GM23338 (cell line): ENCODE measurements at regions not wholly inside any gene's neighbourhood (a gene's known extent, or its start where the extent isn't known, plus 50 kb on each side); places are given as distances from the start of the nearest gene placed in this dataset.

Source experiments
- ATAC-seq: fragments of 200-7000 bp; cut with Tn5 transposase; 3 replicates; pipeline ENCODE4 v1.9.1; 2020
- DNase-seq: peaks from one replicate; pipeline ENCODE4 v3.0.0-alpha.2; 2015; ENCODE audit warnings: low spot score
- H2AFZ ChIP-seq: fragments of 200-600 bp; sonication (generic); 2 replicates; pipeline ENCODE4 v1.8.0; 2016; ENCODE audit warnings: antibody characterized with exemption, mild to moderate bottlenecking, moderate library complexity
- H3F3A ChIP-seq: fragments of 200-600 bp; sonication (generic); replicated peaks from 2 replicates; pipeline ENCODE4 v1.8.0; 2017; ENCODE audit warnings: antibody characterized with exemption, mixed run types, low read depth
- H3K27ac ChIP-seq: fragments of 200-600 bp; sonication (generic); 2 replicates; pipeline ENCODE4 v1.6.1; 2016; ENCODE audit warnings: low read depth
- H3K27me3 ChIP-seq: fragments of 200-600 bp; sonication (generic); 2 replicates; pipeline ENCODE4 v1.8.0; 2016; ENCODE audit warnings: mild to moderate bottlenecking, mixed run types, moderate library complexity; ENCODE audit not compliant: insufficient read depth
- H3K36me3 ChIP-seq: fragments of 200-600 bp; sonication (generic); 2 replicates; pipeline ENCODE4 v1.8.0; 2016; ENCODE audit warnings: mild to moderate bottlenecking; ENCODE audit not compliant: insufficient read depth
- H3K4me1 ChIP-seq: fragments of 200-600 bp; sonication (generic); 2 replicates; pipeline ENCODE4 v1.8.0; 2016; ENCODE audit warnings: mild to moderate bottlenecking, moderate library complexity; ENCODE audit not compliant: insufficient read depth
- H3K4me2 ChIP-seq: fragments of 200-600 bp; sonication (generic); 2 replicates; pipeline ENCODE4 v1.7.1; 2017; ENCODE audit warnings: mixed run types
- H3K4me3 ChIP-seq: fragments of 200-600 bp; sonication (generic); 2 replicates; pipeline ENCODE4 v1.6.1; 2016; ENCODE audit warnings: mixed run types
- H3K79me2 ChIP-seq: fragments of 200-600 bp; sonication (generic); replicated peaks from 2 replicates; pipeline ENCODE4 v1.8.0; 2017; ENCODE audit warnings: mild to moderate bottlenecking; ENCODE audit not compliant: insufficient read depth
- H3K9me2 ChIP-seq: fragments of 200-600 bp; sonication (generic); 2 replicates; pipeline ENCODE4 v1.8.0; 2017; ENCODE audit not compliant: insufficient read depth
- H4K20me1 ChIP-seq: fragments of 200-600 bp; sonication (generic); replicated peaks from 2 replicates; pipeline ENCODE4 v1.8.0; 2017; ENCODE audit warnings: mild to moderate bottlenecking; ENCODE audit not compliant: insufficient read depth
- H3K27ac Mint-ChIP-seq: 2 replicates; pipeline ENCODE4 v1.8.0; 2020; ENCODE audit warnings: inconsistent platforms, mild to moderate bottlenecking, moderate library complexity, mixed read lengths
- H3K27me3 Mint-ChIP-seq: 3 replicates; pipeline ENCODE4 v1.8.0; 2022; ENCODE audit warnings: low read depth, mild to moderate bottlenecking, moderate library complexity, mixed read lengths, inconsistent platforms; ENCODE audit not compliant: insufficient read depth, poor library complexity
- H3K36me3 Mint-ChIP-seq: 3 replicates; pipeline ENCODE4 v1.8.0; 2021; ENCODE audit warnings: low read depth, mild to moderate bottlenecking, inconsistent platforms, moderate library complexity, mixed read lengths
- H3K4me1 Mint-ChIP-seq: 3 replicates; pipeline ENCODE4 v1.8.0; 2020; ENCODE audit warnings: mild to moderate bottlenecking, inconsistent platforms, mixed read lengths
- H3K4me3 Mint-ChIP-seq: 3 replicates; pipeline ENCODE4 v1.8.0; 2021; ENCODE audit warnings: moderate library complexity, mild to moderate bottlenecking, inconsistent platforms, mixed read lengths
- H3K9me3 Mint-ChIP-seq: 3 replicates; pipeline ENCODE4 v1.8.0; 2020; ENCODE audit warnings: moderate library complexity, mild to moderate bottlenecking, inconsistent platforms, mixed read lengths
- CREB1 ChIP-seq: fragments of 250-450 bp; sonication (Bioruptor Pico); IDR thresholded peaks from 2 replicates; pipeline ENCODE4 v1.5.0; 2020; ENCODE audit warnings: low read depth, mild to moderate bottlenecking, moderate library complexity
- EZH2 ChIP-seq: fragments of 200-600 bp; sonication (generic); IDR thresholded peaks from one replicate; pipeline ENCODE4 v1.8.0; 2017; ENCODE audit warnings: antibody characterized with exemption, mild to moderate bottlenecking, low read depth; ENCODE audit not compliant: unreplicated experiment
- NANOG ChIP-seq: IDR thresholded peaks from 2 replicates; pipeline ENCODE4 v1.6.1; 2016; ENCODE audit warnings: antibody characterized with exemption, borderline replicate concordance
- POLR2AphosphoS5 ChIP-seq: IDR thresholded peaks from 2 replicates; pipeline ENCODE4 v1.6.1; 2016; ENCODE audit warnings: antibody characterized with exemption, low read depth
- ZNF114 ChIP-seq: fragments of 250-450 bp; sonication (Bioruptor Pico); IDR thresholded peaks from 2 replicates; pipeline ENCODE4 v1.5.0; 2020; ENCODE audit warnings: mild to moderate bottlenecking, moderate library complexity
- TF ChIP-seq, protein P1 (sequence below), 2 experiments: fragments of 200-600 bp in 1 of 2; sonication (generic) in 1 of 2; conservative IDR thresholded peaks; 2 replicates each; pipeline versions ENCODE4 v1.5.1 to v1.6.1; 2016 to 2017; ENCODE audit warnings: antibody characterized with exemption in 2 of 2, low read depth in 2 of 2, mild to moderate bottlenecking in 2 of 2, moderate library complexity in 1 of 2
- TF ChIP-seq, protein P2 (sequence below): fragments of 250-450 bp; sonication (Bioruptor Pico); IDR thresholded peaks from 2 replicates; pipeline ENCODE4 v1.5.0; 2020; ENCODE audit warnings: mild to moderate bottlenecking, moderate library complexity

DNA sequence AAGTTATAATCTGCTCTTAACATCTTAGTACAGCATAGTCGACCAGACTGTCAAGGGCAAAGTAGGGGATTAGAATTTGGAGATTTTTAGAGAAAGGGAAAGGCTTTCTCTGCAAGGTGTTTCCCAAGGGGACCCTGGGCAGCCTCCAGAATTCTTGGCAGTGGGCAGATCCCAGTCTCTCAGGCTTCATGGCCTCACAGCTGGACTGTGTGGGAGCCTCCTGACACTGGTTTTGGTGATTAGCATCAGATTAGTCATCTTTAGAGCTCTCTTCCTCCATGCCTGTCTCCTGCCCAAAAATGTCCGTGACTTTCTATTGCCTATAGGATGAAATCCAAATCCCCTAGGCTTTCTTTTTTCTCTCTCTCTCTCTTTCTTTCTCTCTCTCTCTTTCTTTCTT, 370.7 kb downstream of the ZSWIM6 start:
- Histone ChIP-seq H3K79me2 (no peaks in the 10 kb centered on the region), H3K36me3 (no peaks in the 10 kb centered on the region), H4K20me1 (no peaks in the 10 kb centered on the region), H3F3A (no peaks in the 10 kb centered on the region), H3K27me3 (no peaks in the 10 kb centered on the region), H3K9me2 (no peaks in the 10 kb centered on the region), H3K4me2 (no peak overlapping the region), H3K27ac (no peak overlapping the region), H3K4me1 (no peaks in the 10 kb centered on the region), H3K4me3 (no peak overlapping the region), H2AFZ (peak overlapping the region; percentile 16; the same call in 1 of the 2 replicates)
- no peaks in the 10 kb centered on the region for H3K9me3 Mint-ChIP-seq
- peaks cover 8% of the 10 kb centered on the region; the same call in 1 of the 3 replicates for H3K4me1 Mint-ChIP-seq
- H3K4me3 Mint-ChIP-seq, result no peak overlapping the region
- no peak overlapping the region for H3K27ac Mint-ChIP-seq
- no peak for ATAC-seq
- DNase-seq, result no peak
- TF ChIP-seq ZNF114 (CRISPR knock-in tag) (no peak), CREB1 (no peak), EZH2 (no peak), POLR2AphosphoS5 (no peak)
- TF ChIP-seq, protein P1, sequence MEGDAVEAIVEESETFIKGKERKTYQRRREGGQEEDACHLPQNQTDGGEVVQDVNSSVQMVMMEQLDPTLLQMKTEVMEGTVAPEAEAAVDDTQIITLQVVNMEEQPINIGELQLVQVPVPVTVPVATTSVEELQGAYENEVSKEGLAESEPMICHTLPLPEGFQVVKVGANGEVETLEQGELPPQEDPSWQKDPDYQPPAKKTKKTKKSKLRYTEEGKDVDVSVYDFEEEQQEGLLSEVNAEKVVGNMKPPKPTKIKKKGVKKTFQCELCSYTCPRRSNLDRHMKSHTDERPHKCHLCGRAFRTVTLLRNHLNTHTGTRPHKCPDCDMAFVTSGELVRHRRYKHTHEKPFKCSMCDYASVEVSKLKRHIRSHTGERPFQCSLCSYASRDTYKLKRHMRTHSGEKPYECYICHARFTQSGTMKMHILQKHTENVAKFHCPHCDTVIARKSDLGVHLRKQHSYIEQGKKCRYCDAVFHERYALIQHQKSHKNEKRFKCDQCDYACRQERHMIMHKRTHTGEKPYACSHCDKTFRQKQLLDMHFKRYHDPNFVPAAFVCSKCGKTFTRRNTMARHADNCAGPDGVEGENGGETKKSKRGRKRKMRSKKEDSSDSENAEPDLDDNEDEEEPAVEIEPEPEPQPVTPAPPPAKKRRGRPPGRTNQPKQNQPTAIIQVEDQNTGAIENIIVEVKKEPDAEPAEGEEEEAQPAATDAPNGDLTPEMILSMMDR (conservative IDR thresholded peaks at IDR 0.05; ENCODE audit: low read depth in 2 of 2), result no peak
- no peaks in the 10 kb centered on the region for H3K36me3 Mint-ChIP-seq
- H3K27me3 Mint-ChIP-seq, result no peaks in the 10 kb centered on the region

DNA sequence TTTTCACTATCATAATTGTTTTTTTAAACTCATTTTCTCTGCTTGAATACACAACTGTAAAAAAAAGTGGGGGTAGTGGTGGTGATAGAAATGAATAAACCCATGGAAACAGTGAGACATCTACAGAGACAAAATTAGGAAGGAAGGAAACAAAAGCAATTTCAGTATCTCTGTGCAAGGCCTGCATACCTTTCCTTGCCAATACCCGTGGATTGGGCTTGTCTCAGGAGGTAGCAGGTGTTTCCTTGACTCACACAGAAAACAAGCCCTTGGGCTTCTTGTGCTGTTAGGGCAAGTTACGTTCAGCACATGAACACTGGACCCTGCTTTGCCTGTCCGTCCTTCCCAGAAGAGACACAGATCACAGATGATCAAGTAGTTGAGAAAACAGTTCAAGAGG, 372.2 kb downstream of the ZSWIM6 start:
- no peaks in the 10 kb centered on the region for H3F3A ChIP-seq
- H3K4me3 Mint-ChIP-seq, result no peak overlapping the region

More for the DNA sequence above, 372.2 kb downstream of the ZSWIM6 start:
- Mint-ChIP-seq H3K27me3 (no peaks in the 10 kb centered on the region), H3K27ac (no peak overlapping the region), H3K4me1 (peaks cover 2% of the 10 kb centered on the region; the same call in 1 of the 3 replicates), H3K9me3 (no peaks in the 10 kb centered on the region), H3K36me3 (no peaks in the 10 kb centered on the region)
- no peaks in the 10 kb centered on the region for H3K79me2 ChIP-seq
- no peaks in the 10 kb centered on the region for H3K9me2 ChIP-seq
- no peaks in the 10 kb centered on the region for H3K27me3 ChIP-seq
- DNase-seq (no peak), ATAC-seq (no peak)
- H3K4me1 ChIP-seq, result no peaks in the 10 kb centered on the region
- no peak overlapping the region for H3K27ac ChIP-seq
- no peak overlapping the region for H3K4me3 ChIP-seq
- no peaks in the 10 kb centered on the region for H4K20me1 ChIP-seq
- no peak for TF ChIP-seq NANOG
- TF ChIP-seq, protein P2, sequence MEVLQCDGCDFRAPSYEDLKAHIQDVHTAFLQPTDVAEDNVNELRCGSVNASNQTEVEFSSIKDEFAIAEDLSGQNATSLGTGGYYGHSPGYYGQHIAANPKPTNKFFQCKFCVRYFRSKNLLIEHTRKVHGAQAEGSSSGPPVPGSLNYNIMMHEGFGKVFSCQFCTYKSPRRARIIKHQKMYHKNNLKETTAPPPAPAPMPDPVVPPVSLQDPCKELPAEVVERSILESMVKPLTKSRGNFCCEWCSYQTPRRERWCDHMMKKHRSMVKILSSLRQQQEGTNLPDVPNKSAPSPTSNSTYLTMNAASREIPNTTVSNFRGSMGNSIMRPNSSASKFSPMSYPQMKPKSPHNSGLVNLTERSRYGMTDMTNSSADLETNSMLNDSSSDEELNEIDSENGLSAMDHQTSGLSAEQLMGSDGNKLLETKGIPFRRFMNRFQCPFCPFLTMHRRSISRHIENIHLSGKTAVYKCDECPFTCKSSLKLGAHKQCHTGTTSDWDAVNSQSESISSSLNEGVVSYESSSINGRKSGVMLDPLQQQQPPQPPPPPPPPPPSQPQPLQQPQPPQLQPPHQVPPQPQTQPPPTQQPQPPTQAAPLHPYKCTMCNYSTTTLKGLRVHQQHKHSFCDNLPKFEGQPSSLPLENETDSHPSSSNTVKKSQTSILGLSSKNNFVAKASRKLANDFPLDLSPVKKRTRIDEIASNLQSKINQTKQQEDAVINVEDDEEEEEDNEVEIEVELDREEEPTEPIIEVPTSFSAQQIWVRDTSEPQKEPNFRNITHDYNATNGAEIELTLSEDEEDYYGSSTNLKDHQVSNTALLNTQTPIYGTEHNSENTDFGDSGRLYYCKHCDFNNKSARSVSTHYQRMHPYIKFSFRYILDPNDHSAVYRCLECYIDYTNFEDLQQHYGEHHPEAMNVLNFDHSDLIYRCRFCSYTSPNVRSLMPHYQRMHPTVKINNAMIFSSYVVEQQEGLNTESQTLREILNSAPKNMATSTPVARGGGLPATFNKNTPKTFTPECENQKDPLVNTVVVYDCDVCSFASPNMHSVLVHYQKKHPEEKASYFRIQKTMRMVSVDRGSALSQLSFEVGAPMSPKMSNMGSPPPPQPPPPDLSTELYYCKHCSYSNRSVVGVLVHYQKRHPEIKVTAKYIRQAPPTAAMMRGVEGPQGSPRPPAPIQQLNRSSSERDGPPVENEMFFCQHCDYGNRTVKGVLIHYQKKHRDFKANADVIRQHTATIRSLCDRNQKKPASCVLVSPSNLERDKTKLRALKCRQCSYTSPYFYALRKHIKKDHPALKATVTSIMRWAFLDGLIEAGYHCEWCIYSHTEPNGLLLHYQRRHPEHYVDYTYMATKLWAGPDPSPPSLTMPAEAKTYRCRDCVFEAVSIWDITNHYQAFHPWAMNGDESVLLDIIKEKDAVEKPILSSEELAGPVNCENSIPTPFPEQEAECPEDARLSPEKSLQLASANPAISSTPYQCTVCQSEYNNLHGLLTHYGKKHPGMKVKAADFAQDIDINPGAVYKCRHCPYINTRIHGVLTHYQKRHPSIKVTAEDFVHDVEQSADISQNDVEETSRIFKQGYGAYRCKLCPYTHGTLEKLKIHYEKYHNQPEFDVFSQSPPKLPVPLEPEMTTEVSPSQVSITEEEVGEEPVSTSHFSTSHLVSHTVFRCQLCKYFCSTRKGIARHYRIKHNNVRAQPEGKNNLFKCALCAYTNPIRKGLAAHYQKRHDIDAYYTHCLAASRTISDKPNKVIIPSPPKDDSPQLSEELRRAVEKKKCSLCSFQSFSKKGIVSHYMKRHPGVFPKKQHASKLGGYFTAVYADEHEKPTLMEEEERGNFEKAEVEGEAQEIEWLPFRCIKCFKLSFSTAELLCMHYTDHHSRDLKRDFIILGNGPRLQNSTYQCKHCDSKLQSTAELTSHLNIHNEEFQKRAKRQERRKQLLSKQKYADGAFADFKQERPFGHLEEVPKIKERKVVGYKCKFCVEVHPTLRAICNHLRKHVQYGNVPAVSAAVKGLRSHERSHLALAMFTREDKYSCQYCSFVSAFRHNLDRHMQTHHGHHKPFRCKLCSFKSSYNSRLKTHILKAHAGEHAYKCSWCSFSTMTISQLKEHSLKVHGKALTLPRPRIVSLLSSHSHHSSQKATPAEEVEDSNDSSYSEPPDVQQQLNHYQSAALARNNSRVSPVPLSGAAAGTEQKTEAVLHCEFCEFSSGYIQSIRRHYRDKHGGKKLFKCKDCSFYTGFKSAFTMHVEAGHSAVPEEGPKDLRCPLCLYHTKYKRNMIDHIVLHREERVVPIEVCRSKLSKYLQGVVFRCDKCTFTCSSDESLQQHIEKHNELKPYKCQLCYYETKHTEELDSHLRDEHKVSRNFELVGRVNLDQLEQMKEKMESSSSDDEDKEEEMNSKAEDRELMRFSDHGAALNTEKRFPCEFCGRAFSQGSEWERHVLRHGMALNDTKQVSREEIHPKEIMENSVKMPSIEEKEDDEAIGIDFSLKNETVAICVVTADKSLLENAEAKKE, result no peak
- H2AFZ ChIP-seq, result no peak overlapping the region
- no peak overlapping the region for H3K4me2 ChIP-seq
- H3K36me3 ChIP-seq, result no peaks in the 10 kb centered on the region
